UCSD-AML1 (cell line): ENCODE measurements at regions not wholly inside any gene's neighbourhood (a gene's known extent, or its start where the extent isn't known, plus 50 kb on each side); places are given as distances from the start of the nearest gene placed in this dataset.
"Not testable (repeated sequence)": the region's sequence is repeated elsewhere in the genome, so short reads cannot be mapped to it uniquely, and the experiment has no call there.

Experiments
- DNase-seq: peaks from one replicate; lab custom pipeline; 2025; ENCODE audit not compliant: unreplicated experiment; lab: John Stamatoyannopoulos, UW

DNA sequence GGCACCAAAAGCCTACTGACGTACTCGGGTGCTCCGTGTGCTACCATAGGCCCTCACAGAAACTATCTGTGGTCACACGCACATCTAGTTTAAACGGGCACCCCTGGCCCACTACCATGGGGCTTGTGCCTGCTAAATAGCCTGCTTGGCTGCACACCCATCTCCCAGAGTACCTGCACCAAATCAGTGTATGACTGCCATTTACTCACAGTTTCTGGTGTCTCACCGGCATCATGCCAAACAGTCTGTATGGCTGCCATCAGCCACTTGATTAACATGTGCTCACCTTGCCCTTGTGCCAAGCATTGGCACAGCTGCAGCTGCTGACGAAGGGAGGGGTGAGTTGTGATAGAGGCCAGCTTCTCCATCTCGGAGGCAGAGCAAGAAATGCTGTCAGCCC, 232.7 kb downstream of the IGSF11 start:
- no peak for DNase-seq

DNA sequence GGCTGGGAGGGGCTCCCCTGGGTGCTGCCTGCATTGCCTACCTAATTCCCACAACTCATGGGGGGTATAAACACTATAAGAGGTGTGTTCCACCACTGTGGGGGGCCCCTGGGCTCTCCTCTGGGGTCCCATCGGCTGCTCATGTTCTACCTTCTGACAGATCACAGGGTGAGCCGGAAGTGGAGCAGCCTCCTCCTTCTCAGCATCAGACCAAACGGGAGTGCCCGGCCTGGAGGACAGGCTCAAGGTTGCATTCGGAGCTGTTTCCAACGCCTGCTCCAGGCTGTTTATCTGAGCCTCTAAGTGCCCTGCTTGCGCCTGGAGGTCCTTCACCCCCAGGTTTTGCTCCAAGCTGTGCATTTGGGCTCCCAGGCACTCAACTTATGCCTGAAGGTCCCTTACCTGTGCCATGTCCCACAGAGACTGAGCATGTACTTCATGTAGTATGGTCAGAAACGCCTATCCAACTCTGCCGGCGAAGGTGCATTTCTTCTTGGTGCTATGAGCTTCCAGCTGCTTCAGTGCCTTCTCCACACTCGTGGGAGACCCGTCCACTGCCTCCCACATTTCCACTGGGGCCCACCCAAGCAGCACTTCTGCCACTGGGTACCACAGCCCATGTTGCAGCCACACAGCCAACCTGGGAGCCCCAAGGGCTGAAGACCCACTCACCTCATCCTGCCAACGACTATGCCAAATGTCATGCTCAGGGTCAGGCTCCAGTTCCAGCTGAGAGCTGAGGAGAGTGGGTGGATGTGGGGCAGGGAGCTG, 232.1 kb downstream of the IGSF11 start:
- no peak for DNase-seq

DNA sequence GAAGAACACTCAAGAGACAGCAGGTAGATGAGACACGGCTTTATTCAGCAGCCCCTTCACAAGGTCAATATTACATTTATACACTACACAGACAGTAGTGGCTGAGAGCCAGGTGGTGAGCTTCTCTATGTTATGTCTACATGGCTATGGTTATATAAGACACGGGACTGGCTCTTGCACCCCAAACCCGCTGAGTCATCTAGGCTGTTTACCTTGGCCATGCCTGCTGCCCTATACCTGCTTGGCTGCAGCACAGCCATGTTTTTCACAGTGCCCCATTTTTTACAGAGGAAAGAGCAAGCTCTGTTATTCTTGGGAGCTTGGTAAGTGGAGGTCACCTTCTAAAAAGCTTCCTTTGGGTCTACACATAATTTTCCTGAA, 231.6 kb downstream of the IGSF11 start:
- DNase-seq, result no peak

DNA sequence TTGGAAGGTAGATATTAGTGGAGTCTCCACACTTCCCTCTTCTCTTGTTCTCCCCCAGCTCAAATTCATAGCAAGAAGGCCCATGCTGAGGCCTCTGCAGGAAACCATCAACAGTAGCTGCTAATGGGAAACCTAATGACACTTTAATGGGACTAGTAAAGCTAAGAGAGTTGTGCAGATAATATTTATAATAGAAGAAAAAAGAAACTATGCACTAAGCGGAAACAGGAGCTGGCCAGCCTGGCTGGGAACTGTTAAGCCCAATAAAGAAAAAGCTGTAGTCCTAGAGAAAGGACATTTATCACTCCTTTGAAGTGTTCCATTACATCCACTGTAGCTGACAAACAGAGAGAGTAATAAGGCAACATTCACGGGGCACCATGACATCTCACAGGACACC, 229.6 kb downstream of the IGSF11 start:
- DNase-seq, result no peak

DNA sequence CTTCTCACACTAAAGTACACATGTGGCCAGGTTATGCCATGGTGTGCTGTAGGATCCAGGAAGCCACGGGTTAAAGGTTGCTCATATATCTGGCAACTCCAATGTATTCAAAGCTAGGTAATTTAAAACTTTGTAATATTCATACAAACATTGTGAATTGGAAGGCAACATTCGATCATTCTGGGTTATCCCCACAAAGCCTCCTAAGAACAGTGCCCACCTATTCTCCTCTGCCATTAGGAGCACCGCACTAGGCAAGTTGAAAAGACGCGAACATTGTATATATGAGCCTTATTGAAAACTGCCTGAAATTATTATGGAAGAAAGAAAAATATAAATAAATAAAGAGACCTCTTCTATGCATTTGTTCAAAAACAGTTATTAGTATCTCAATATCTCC, 228.2 kb downstream of the IGSF11 start:
- DNase-seq, result no peak

DNA sequence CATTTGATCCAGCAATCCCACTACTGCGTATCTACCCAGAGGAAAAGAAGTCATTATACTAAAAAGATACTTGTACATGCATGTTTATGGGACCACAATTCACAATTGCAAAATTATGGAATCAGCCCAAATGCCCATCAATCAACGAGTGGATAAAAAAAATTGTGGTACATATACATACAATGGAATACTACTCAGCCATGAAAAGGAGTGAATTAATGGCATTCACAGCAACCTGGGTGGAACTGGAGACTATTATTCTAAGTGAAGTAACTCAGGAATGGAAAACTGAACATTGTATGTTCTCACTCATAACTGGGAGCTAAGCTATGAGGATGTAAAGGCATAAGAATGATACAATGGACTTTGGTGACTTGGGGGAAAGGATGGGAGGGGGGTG, 227.3 kb downstream of the IGSF11 start:
- not testable (repeated sequence) for DNase-seq

DNA sequence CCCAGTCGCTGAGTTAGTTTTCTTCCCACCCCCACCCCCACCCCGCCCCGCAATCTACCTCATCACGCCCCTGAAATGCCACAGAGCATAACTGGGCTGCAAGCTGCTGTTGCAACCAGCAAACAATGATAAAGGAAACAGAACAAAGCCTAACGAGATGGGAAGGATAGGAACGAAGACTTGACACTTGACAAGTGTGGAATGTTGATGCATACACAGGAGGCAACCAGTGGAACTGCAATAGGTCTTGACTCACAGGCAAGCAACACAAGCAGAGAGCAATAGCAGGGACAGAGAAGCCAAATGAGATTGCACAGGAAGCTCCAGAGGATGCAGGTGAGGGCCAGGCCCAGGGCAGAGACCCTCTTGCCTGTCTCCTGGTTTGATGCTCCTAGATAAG, 225.9 kb downstream of the IGSF11 start:
- no peak for DNase-seq

DNA sequence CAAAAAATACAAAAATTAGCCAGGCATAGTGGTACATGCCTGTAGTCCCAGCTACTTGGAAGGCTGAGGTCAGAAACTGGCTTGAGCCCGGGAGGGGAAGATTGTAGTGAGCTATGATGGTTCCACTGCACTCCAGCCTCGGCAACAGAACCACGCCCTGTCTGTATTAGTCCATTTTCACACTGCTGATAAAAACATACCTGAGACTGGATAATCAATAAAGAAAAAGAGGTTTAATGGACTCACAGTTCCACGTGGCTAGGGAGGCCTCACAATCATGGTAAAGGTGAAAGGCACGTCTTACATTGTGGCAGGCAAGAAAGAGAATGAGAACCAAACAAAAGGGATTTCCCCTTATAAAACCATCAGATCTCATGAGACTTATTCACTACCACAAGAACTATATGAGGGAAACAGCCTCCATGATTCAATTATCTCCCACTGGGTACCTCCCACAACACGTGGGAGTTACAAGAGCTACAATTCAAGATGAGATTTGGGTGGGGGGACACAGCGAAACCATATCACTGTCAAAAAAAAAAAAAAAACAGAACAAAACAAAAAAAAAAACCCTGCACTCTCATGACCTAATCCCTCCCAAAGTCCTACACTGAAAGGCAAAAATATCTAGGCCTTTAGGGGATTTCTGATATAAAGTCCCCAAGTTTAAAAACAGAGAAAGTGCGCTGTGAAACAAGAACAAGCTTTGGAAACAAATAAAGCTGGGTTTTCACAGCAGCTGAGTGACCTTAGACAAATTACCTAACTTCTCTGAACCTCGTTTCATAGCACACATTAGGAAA, 224.7 kb downstream of the IGSF11 start:
- DNase-seq, result no peak

DNA sequence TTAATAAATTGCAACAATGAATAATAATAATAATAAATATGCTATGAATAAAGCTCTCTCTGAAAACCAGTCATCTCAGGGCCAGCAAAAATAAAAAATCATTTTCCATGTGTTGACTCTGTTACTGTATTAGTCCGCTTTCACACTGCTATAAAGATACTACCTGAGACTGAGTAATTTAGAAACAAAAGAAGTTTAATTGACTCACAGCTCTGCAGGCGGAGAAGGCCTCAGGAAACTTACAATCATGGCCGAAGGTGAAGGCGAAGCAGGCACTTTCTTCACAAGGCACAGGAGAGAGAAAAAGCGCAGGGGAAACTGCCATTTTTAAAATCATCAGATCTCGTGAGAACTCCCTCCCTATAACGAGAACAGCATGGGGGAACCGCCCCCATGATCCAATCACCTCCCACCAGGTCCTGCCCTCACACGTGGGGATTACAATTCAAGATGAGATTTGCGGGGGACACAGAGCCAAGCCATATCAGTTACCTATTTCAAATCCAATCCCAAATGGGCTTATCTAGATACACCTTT, 224.1 kb downstream of the IGSF11 start:
- DNase-seq, result no peak

DNA sequence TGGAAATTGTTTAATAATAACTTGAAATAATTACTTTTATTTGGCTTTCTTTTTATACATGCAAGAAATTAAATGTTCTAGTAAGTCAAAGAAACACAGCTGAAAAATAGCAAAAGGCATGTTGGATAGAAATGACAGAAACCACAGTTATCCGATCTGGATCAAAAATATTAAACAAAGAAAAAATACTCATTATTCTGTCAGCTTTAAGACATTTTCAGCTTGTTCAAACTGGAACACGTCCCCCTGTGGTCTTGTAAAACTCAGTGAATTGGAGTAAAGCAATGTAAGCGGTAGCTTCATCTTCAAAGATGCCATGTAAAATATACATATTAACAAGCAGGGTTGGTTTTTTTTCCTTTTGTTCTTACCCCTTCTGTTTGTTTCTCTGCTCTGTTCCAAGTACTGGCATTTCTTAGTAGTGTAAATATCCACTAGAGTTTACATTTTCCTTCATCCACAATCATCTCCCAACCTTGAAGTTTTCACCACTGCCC, 223.4 kb downstream of the IGSF11 start:
- no peak for DNase-seq

DNA sequence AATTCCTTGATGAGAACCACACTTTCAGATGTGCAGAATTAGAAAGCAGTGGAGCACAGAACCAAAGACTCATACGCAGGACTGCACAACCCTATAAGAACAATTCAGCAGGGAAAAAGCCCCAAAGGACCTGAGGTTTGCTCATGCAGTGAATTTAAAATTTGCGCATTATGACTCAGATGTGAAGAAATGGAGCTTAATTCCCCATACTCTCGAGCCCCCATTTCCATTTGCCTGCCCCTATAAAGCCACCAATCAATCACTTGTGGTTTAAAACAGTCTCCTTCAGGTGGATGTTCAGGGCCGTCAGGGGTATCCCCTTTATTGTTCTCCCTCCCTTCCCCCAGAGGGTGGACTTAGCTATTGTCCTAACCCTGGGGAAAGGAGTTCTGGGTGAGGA, 221.2 kb downstream of the IGSF11 start:
- no peak for DNase-seq

DNA sequence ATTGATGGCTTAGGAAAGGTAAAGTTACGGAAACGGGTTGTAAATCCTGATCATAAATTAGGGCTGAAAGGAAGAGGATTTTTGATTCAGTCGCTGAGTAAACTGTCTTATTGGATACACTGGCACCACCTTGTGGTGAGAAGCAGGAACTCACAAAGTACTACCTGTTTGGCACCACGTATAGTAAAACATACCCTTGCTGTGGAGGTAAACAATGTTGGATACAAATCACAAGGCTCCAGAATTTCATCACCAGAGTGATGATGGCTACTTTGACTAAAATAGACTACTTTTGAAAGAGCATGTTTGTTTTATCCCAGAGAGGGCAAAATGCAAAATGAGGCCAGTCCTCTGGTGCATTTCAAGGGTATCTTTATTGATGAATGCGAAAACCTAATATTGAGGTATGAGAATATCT, 216.9 kb downstream of the IGSF11 start:
- DNase-seq, result no peak

DNA sequence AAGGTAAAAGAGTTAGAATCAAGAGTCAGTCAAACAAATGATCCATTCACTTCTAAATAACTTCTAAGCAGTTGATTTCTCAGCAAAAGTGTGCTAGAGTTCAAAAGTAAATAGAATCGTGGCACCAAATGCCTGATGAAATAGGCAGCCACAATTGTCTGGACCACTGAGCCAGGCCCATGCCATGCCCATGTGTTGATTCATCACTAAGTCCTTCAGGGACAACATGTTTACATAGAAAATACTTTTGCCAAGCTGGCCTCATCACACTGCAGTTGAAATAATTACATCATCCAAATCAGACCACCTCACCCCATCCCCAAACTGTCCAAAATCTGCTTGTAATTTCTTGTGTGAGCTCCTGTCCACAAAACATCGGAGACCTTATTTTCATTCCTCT, 216.3 kb downstream of the IGSF11 start:
- DNase-seq, result no peak

DNA sequence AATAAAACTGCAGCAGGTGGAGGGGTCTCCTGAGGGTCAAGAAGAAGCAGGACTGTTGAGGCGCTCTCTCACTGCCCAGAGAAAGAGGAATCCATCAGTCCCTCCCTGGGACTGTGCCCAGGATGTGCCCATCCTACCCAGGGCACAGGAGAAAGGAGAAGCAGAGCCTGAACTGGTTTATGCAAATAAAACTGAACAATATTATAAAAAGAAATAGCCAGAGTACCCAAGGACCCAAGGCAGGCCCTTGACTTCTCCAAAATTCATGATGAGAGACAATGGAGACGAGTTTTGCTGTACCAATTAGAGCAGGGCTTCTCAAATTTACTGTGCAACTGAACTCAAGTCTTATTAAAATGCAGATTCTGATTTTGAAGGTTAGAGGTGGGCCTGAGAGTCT, 211.0 kb downstream of the IGSF11 start:
- DNase-seq, result no peak

DNA sequence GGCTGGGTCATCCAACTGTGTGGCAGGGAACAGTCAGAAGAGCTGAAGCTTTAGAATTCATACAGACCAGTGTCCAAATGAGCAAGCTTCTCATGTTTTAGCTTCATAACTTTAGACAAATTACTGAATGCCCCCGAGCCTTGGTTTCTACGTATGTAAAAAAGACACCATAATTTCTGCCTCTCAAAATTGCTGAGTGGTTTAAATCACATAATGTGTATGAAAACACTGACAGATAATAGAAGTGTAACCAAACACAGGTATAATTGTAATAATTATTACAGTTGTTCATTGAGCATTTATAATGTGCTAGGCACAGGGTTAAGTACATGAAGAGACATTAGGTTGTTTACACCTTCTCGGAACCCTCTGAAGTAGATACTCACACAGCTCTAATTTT, 207.2 kb downstream of the IGSF11 start:
- no peak for DNase-seq

DNA sequence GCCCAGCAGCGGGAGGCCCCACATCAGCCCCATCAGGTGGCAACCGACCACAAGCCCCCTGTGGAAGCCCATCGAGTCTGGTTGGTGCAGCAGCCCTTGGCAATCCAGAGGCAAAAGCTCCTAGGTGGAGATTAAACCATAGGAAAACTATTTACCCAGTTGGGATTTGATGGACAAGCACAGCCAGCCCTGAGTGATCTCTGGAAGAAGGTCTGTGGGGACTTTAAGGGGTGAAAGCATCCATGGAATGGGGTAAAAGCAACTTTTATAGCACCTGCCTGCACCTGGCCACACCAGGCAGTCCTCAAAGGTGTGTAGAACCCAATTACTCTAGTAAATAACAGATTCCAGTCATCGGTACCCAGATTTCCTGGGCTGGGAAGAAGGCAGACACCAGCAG, 206.3 kb downstream of the IGSF11 start:
- DNase-seq, result no peak

DNA sequence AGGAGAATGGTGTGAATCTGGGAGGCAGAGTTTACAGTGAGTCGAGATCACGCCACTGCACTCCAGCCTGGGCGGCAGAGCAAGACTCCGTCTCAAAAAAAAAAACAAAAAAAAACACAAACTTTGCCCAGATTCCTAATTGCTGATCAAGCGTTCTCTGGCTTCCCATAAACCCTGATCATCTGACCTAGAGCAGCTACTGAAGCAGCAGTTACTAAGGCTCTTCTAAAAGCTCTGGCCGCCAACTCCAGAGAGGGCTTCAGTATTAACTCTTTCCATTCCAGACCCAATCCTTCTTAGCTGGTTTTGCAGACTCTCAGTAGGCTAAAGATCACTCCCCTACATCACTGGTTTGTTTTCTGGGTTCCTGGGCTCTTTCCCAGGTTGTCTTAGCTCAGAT, 201.6 kb downstream of the IGSF11 start:
- no peak for DNase-seq

DNA sequence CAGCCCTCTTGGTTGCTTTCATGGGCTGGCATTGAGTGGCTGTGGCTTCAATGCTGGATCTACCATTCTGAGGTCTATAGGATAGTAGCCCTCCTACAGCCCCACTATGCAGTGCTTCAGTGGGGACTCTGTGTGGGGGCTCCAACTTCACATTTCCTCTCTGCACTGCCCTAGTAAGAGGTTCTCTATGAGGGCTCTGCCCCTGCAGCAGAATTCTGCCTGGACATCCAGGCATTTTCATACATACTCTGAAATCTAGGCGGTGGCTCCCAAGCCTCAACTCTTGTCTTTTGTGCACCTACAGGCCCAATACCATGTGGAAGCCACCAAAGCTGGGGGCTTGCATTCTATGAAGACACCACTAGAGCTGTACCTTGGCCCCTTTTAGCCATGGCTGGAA, 195.8 kb downstream of the IGSF11 start:
- DNase-seq, result no peak

DNA sequence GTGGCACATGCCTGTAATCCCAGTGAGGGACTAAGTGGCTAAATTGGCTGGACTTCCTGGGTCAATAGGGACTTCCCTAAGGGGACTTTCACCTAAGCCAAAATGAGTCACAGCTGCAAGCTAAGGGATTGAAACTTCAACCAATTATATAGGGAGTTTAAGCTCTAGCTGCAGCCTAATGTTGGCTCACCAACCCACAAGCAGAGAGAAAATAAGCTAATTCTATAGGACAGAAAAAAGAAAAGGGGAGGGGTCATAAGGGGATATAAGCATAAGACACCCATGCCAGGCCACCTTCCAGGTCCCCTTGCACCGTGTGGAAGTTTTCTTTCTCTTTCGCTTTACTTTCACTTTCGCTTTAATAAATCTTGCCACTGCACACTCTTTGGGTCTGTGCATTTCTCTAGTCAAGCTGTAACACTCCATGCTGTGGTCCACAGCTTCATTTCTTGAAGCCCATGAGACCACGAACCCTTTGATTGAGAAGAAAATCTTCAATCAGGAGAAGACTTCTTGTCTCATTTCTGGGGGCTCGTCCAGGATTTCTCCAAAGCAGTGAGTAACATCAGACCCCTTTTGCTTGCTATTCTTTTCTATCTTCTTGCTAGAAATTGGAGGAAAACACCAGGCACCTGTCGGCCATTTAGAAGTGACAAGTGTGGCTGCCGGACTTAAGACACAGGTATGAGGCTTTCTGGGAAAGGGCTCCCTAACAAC, 192.3 kb downstream of the IGSF11 start:
- no peak for DNase-seq

DNA sequence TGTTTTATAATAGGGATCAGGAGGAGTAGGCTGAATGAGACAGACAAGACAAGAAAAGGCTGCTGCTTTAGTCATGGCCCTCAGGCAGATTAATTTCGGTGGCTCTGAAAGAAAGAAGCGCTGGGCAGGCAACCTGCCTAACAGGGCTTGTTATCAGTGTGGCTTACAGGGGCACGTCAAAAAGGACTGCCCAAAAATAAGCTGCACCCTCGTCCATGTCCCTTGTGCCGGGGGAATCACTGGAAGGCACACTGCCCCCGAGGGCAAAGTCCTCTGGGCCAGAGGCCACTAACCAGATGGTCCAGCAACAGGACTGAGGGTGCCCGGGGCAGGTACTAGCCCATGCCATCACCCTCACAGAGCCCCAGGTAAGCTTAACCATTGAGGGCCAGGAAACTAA, 188.5 kb downstream of the IGSF11 start:
- DNase-seq, result no peak
